GM18519 (cell line): ENCODE measurements at regions not wholly inside any gene's neighbourhood (a gene's known extent, or its start where the extent isn't known, plus 50 kb on each side); places are given as distances from the start of the nearest gene placed in this dataset.

Experiments used
- ATAC-seq: cut with Tn5 transposase; IDR thresholded peaks from one replicate; pipeline ENCODE4 v1.9.1; 2021; ENCODE audit warnings: mild to moderate bottlenecking, moderate library complexity; ENCODE audit not compliant: unreplicated experiment, low FRiP score

DNA sequence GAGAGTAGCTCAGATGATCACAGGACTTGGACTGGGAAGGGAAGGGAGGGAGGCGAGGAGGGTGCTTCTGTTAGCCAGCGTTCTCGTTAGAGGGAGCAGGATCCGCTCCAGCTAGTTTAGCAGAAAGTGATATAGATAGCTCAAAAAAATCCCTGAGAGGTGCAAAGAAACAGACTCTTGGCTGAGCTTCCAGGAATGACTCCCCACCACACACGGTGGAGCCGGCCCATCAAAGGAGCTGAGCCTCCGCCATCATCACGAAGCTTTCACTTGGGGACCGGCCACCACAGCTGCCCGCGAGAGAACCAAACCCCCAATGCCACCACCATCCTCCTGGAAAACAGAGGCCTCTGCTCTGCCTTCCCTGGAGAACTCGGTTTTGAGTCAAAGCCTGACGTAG is 124.6 kb upstream of the BCL2L14 start:
- ATAC-seq, result no peak

- no peak for ATAC-seq
Observed at GRCh38 chr12:11947213-11947612, 123.5 kb upstream of the BCL2L14 start.

- ATAC-seq, result no peak
Observed at GRCh38 chr12:11949738-11950411, 120.9 kb upstream of the BCL2L14 start.

GRCh38 chr12:11951209-11951608 is 119.5 kb upstream of the BCL2L14 start:
- no peak for ATAC-seq

- no peak for ATAC-seq
Observed at GRCh38 chr12:11953523-11953922, 117.2 kb upstream of the BCL2L14 start.

DNA sequence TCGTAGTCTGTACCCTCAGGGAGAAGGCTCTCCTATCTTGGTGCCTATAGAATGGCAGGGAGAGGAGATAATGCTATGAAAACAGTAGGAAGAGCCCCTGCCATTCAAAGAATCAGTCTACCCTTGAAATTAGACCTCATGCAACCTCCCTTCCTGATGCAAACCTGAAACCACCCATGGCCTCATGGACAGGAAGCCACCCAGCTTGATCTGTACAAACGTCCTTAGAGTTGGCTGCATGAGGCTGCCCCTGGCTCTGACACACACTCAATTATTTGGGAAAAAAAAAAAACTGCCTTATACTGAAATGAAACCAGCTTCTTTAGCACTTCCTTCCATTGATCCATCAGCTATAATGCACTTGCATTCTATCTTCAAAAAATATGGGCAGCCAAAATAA is 116.6 kb upstream of the BCL2L14 start:
- ATAC-seq, result no peak

DNA sequence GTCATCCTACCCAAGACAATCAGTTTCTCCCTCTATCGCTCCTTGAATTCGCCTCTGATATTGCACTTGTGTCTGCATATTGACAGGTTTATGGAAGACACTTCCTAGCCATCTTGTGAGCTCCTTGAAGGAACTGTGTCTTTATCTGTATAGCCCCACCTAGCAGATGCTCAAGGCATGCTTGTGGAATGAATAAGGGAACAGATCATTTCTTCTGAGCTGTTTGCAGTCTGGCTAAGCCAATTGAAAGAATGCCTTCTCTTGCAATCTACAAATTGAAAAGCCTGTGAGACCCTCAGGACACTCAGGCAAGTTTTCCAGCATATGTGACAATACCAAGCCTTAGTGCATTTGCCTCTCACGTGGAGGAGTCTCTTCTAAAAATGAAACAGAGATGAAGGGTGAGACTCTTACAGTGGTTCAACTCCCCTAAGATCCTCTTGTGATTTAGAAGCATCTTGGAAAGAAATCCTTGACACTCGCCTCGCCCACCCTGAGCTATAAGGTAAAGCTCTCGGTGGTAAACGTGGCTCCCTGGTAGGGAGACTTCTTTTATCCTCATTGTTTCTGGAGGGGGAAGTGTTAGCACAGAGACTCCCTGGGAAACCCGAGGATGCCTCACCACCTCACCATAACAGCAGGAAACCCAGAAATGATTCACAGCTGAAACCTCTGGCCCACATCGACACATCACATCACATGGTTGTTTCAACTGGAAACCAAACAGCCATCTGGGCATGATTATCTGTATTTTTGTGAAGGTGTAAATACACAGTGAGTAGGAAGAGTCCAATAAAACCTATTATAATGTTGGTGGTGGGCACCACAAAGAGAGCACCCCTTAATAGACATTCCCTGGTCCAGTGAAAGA is 112.3 kb upstream of the BCL2L14 start:
- no peak for ATAC-seq

DNA sequence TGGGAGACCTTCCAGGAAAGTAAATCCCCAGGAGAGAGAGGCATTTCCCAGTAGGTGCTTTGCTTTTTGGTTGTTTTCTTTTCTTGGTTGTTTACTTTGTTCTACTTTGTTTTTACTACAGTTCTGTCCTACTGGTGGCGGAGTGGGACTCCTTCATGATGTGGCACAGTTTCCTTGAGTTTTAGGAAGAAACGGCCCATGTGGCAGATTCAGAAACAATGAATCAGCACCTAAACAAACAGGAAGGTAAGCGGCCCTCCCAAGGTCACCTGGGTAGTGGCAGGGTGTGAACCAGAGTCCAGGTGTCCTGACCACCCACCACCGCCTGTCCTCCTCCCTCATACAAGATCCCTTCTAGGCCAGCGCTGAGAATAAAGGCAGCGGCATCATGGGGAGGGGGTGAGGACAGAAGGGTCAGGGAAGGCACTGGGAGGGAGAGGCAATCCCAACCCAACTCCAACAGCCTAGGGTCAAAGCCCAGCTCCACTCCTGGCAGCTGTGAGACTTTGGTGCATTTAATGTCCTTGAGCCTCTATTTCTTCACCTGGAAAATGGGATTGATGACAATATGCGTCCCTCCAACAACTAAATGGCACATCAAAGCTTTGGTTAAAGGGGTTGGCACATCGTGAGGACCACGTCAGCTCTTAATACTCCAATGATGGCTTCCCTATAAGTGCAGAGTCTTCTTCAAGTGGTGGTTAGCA is 111.5 kb upstream of the BCL2L14 start:
- no peak for ATAC-seq

- no peak for ATAC-seq
Observed at GRCh38 chr12:11960646-11961045, 110.1 kb upstream of the BCL2L14 start.

GRCh38 chr12:11961686-11962085 is 109.1 kb upstream of the BCL2L14 start:
- no peak for ATAC-seq

DNA sequence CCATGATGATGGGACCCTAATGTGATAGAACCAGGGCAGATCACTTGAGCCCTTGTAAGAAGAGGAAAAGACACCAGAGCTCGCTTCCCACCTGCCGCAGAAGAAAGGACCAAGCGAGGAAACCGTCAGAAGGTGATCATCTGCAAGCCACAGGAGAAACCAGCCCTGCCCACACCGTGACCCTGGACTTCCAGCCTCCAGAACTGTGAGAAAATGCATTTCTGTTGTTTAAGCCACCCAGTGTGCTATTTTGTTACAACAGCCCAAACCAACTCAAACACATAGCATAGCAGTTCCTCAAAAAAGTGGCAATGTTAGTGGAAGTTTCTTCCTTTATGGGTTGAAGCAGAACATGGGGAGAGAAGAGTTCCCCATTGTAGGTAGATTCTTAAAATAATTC is 107.9 kb upstream of the BCL2L14 start:
- ATAC-seq, result no peak

DNA sequence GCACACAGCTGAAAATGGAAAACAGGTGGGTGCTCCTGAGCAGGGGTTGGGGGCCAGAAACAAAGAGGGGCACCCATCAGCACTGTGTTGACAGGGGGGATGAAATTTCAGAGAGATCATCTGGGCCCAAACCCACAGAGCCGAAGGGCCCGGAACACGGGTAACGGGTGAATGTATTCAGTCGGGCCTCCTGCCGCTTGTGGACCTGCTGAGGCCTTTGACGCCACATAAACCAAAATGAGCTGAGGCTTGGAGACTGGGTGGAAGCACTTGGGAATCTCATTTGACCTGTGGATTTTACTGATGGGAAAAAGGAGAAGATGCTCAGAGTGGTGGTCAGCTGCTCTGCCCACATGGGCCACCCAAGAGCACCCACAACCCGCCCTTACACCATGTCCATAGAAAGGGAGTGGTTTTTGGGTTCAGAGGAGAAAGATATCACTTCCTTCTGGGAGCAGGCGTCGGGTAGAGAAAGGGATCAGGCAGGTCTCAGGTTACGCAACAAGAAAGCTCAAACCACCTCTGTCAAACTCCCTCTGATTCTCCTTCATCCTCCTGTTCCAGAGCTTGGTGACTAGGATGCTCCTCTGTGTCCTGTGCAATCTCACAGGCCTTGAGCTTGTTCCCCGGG is 106.8 kb upstream of the BCL2L14 start:
- no peak for ATAC-seq

DNA sequence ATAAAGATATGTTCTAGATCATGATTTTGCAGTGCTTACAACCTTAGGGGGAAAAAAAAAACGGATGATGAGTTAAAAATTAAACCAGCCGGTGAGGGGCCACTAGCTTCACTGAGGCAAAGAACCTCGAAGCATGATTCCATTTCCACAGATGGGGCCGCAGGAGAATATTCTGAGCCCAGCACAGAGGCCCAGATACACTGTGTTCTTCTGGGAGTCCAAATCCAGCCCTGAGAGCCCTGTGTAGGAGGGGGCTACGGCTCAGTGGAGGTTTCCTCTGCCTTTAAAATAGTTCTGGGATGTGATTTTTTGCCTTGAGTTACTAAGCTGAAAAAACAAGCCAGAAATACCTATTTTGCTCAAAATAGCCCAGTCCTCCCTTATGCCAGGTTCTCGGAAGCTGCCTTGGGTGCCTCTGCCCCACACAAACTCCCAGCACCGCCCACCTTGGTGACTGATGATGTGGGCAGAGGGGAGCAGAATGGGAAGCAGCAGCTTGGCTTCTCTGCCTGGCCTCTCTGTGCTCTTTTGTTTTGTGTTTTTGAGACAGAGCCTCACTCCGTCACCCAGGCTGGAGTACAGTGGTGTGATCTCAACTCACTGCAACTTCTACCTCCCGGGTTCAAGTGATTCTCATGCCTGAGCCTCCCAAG is 105.4 kb upstream of the BCL2L14 start:
- no peak for ATAC-seq

GRCh38 chr12:11967376-11968047 is 103.2 kb upstream of the BCL2L14 start:
- no peak for ATAC-seq

GRCh38 chr12:11968048-11968383 is 102.7 kb upstream of the BCL2L14 start:
- ATAC-seq, result no peak

DNA sequence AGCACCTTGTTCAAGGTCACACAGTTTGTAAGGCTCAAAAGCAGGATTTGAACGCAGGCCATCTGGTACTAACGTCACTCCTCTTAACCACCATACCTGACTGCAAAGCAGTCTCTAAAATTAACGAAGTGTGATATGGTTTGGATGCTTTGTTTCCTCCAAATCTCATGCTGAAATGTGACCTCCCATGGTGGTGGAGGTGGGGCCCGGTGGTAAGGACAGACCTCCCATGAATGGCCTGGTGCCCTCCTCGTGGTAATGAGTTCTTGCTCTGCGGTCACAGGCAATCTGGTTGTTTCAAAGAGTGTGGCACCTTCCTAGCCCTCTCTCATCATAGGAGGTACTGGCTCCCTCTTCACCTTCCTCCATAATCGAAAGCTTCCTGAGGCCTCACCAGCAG is 102.2 kb upstream of the BCL2L14 start:
- no peak for ATAC-seq

DNA sequence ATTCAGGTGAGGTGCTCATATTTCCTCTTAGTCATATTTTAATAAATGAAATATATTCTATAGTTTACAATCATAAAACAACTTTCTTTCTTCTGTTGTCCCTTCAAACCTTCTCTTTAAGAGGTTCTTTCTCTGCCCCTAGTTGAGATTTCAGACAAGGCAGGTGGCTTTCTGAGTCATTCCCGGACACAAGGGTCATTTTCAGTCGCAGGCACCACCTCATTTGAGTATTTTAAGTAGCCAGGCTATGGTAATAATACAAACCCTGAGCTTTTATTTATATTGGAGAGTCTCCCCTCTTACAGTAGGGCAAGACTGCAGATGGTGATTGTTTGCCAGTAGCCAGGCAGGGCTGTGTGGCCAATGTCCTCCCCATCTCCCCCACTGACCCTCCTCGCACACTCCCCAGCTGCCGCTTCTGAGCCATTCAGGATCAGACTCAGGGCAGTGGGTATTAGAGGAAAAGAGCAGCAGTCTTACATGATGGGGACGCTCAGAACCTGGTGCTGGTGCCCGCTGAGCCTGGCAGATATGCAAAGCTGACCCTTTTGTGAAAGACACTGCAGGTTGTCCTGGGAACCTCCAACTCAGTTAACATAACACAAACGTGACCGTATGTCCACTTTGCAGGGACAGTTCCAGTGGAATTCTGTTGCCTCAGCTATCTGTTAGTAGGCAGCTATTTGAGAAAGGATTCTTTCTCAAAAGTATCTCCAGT is 101.1 kb upstream of the BCL2L14 start:
- peak; percentile 44 for ATAC-seq

DNA sequence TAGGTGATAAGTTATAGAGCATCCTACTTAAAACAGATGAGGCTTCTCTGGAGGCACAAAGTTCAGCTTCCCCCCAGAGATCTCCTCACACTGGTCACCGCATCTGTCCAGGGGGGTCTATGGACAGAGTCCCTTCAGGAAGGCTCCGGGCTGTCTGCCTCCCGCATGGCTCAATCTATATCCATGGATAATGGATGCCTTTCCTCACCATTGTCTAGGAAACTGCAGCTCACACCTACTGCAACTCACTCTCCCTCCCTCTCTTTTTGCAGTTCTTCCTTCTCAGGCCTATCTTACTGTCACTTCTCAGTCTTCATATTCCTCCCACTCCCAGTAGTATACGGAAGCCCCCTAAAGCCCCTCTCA is 100.6 kb upstream of the BCL2L14 start:
- no peak for ATAC-seq

- no peak for ATAC-seq
Observed at GRCh38 chr12:11973396-11973795, 97.3 kb upstream of the BCL2L14 start.
